ENCODE measurements at regions not wholly inside any gene's neighbourhood (a gene's known extent, or its start where the extent isn't known, plus 50 kb on each side); places are given as distances from the start of the nearest gene placed in this dataset.
"Not testable (repeated sequence)": the region's sequence is repeated elsewhere in the genome, so short reads cannot be mapped to it uniquely, and the experiment has no call there.

DNA sequence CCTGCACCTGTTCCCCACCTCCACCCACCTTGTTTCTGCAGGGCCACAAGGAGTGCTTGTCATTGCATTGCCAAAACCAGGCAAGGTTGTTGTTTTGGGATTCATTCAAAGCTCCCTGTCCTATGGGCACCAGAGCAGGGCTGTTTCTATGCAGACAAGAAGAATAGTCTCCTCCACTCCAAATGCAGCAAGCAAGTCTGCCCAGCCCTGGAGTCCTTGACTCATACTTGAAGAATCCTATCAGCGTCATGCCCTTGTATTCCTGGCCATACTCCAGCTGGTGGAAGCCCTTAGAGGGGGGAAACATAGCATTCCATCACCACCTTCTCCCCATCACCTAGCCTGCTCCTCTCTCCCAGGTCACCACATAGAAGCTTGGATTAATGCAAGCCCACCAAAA, 145.3 kb upstream of the ECI2 start:
- peak; percentile 61 for DNase-seq (ENCODE audit: extremely low read depth, low read depth, low spot score)

GRCh38 chr6:4280031-4280430, 144.7 kb upstream of the ECI2 start:
- no peak for DNase-seq (ENCODE audit: extremely low read depth, low read depth, low spot score)

DNA sequence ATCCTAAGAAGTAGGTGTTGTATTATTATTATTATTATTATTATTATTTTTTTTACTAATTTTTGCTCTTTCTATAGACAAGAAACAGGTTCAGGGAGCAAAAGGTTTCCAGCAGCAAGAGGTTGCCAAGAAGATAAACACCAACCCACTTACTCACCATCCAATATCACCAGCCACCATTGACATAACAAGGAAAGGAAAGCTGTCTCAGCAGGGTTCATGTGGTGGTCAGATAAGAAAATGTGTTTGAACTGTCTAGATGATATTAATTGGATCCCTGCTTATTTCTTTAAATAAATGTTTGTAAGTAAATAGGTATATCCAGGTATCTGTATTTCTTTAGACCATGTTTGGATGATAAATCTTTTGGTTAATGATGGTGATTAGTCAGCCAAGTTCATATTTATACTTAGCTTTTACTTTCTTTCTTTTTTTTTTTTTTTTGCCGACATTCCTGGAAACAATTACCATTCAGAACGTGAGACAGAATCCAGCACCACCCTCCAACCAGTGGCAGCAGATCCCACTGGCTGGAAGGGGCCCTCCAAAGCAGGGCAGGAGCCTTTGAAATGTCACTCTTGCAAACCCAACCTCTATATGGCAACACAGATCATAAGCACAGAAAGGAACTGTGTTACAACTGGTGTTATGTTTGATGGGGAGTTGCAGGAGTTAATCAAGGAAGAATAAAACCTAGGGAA, 139.2 kb upstream of the ECI2 start:
- peak; percentile 62 for DNase-seq (ENCODE audit: extremely low read depth, low read depth, low spot score)

DNA sequence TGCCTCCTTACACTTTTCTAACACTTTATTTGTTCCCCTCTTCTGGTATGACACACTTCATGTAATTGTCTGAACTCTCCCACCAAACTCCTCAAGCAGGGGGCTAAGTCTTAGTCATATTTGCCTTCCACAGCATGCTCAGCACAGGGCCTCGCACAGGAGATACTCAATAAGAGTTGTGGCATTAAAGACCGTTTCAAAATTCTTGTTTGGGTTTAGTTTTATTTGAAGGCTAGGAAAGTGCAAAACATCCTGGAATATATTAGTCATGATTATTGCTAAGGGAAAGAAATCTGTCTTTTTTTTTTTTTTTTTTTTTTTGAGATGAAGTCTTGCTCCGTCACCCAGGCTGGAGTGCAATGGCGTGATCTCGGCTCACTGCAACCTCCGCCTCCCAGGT, 137.6 kb upstream of the ECI2 start:
- no peak for DNase-seq (ENCODE audit: extremely low read depth, low read depth, low spot score)

- DNase-seq (ENCODE audit: extremely low read depth, low read depth, low spot score): no peak
Measured at GRCh38 chr6:4271761-4272470, 136.5 kb upstream of the ECI2 start.

DNA sequence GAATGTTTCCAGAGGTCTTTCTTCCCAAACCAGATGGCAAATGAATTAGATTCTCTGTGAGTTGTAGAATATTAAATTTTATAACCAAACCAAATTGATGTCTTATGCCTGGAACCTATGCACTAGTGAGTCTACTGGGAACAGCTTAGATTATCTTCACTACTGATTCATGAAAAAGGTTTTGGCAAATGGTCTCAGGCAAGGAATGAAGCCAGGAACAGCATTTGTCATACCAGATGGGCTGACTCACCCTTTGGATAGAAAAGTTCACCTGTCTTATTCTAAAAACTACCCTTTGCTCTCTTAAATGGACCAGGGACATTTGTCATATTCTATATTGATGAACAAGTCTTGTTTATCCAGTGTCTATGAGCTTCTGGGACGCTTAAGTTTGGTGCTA, 135.4 kb upstream of the ECI2 start:
- DNase-seq (ENCODE audit: extremely low read depth, low read depth, low spot score): no peak

DNA sequence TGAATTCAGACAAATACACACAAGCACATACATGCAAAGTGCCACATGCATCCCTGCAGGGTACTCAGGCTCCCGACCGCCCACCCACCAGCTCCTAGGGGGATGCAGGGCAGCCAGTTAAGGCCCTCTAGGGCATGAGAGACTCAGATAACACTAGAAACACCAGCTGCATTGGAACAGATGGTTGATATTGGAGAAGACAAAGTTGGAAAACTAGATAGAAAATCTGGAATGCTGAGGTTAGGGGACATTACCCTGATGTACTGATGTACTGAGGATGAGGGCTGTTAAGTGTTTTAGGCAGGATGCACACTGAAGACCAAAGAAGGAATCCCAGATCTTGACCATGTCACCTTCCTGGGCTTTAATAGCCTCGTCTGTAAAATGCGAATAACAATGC, 134.6 kb upstream of the ECI2 start:
- no peak for DNase-seq (ENCODE audit: extremely low read depth, low read depth, low spot score)

GRCh38 chr6:4268171-4268570, 132.8 kb upstream of the ECI2 start:
- DNase-seq (ENCODE audit: extremely low read depth, low read depth, low spot score): no peak

DNA sequence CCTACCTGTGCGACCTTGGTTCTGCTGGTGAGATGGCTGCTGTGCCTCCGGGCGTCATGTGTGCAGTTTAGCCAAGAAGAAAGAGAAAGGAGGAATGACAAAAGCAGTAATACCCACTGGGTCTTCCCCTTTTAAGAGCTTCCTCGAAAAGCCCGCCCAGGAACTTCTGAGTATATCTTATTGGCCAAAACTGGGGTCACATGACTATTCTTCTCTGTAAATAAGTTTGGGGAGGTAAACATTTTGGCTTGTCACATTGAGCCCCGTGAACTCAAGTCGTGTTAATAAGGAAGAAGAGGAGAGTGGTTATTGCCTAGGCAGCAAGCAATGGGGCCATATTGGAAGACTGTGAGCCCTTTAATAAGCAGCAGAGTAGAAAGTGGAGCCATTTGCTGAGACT, 130.4 kb upstream of the ECI2 start:
- no peak for DNase-seq (ENCODE audit: extremely low read depth, low read depth, low spot score)

- no peak for DNase-seq (ENCODE audit: extremely low read depth, low read depth, low spot score)
Measured at GRCh38 chr6:4264601-4265000, 129.2 kb upstream of the ECI2 start.

GRCh38 chr6:4264081-4264480, 128.7 kb upstream of the ECI2 start:
- no peak for DNase-seq (ENCODE audit: extremely low read depth, low read depth, low spot score)

DNA sequence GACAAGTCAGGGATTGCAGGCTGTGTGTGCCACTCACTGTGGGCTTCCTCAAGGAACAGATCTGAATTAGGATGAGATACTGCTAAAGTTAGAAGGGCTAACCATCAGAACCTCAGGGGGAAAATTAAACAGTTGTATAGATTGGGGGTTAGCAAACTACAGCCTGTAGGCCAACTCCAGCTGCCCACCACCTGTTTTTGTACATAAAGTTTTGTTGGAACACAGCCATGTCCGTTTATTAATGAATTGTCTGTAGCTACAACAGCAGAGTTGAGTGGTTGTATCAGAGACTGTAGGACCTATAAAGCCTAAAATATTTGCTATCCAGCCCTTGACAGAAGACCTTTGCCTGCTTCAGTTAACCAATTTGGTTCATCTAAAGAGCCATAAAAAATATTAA, 127.2 kb upstream of the ECI2 start:
- no peak for DNase-seq (ENCODE audit: extremely low read depth, low read depth, low spot score)

DNA sequence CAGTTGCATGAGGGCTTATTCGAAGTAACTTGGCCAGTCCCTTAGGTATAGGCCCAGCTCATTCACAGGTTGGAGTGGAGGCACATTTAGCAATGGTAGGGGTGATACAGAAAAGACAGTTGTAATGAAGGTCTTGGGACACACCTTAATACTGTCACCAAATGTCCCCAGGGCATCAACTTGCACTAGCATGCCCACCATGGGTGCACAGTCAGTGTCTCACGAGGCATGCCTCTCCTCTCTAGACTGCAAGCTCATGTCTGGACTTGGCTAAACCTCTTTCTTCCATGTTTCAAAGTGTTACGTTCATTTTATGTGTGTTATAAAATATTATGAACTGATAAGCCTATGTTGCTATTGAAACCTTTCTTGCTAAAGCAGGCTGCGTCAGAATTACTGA, 124.0 kb upstream of the ECI2 start:
- DNase-seq (ENCODE audit: extremely low read depth, low read depth, low spot score): no peak

- DNase-seq (ENCODE audit: extremely low read depth, low read depth, low spot score): no peak
Measured at GRCh38 chr6:4258733-4259132, 123.4 kb upstream of the ECI2 start.

DNA sequence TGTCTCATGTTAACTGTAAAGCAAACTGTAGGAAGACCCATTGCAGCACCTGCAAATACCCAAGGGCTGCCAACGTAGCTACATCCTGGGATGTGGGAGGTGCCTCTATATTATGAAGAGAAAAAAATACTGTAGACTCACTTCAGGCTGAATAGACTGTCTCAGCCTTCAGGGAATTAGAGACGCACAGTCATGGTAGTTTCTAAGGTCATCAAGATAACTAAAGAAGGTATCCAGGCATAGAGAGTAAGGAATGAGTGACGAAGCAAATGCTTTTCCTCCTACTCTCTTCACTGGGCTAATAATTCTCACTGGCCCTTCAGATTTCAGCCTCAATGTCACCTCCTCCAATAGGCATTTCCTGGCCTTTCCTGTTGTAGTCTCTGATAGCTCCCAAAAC, 121.6 kb upstream of the ECI2 start:
- DNase-seq (ENCODE audit: extremely low read depth, low read depth, low spot score): no peak

DNA sequence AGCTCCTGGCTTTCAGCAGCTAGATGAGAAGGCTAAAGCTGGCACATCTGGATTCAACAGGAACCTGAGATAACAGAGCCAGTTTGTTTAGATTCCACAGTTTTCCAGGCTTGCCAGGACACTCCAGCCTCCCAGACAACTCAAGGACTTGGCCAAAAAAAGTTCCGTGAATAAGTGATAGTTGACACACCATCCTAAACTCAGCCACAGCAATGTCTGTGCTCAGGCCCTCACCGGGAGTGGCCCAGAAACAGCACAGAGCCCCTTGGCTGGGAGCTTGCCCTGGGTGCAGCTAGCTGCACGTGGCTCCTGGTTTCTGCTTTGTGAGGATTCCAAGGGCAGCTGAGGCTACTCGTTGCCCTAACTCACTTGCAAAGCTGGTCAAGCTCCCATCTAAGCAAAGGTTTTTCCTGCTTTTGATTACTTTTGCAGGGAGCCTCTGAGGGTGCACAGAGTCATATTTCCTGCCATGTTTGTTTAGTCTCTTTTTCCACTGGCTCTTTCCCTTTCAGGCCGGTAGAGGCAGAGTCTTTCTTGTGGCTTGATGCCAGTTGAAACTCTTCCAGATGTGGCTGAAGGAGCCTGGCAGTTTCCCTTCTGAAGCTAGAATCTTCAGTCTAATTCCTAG, 118.3 kb upstream of the ECI2 start:
- DNase-seq (ENCODE audit: extremely low read depth, low read depth, low spot score): peak; percentile 73

DNA sequence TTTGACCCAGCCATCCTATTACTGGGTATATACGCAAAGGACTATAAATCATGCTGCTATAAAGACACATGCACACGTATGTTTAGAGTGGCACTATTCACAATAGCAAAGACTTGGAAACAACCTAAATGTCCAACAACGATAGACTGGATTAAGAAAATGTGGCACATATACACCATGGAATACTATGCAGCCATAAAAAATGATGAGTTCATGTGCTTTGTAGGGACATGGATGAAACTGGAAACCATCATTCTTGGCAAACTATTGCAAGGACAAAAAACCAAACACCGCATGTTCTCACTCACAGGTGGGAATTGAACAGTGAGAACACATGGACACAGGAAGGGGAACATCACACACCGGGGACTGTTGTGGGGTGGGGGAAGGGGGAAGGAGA, 117.1 kb upstream of the ECI2 start:
- DNase-seq (ENCODE audit: extremely low read depth, low read depth, low spot score): not testable (repeated sequence)

GRCh38 chr6:4250645-4251044, 115.3 kb upstream of the ECI2 start:
- DNase-seq (ENCODE audit: extremely low read depth, low read depth, low spot score): no peak

GRCh38 chr6:4243832-4244231, 108.5 kb upstream of the ECI2 start:
- DNase-seq (ENCODE audit: extremely low read depth, low read depth, low spot score): not testable (repeated sequence)

- no peak for DNase-seq (ENCODE audit: extremely low read depth, low read depth, low spot score)
Measured at GRCh38 chr6:4243237-4243636, 107.9 kb upstream of the ECI2 start.

DNA sequence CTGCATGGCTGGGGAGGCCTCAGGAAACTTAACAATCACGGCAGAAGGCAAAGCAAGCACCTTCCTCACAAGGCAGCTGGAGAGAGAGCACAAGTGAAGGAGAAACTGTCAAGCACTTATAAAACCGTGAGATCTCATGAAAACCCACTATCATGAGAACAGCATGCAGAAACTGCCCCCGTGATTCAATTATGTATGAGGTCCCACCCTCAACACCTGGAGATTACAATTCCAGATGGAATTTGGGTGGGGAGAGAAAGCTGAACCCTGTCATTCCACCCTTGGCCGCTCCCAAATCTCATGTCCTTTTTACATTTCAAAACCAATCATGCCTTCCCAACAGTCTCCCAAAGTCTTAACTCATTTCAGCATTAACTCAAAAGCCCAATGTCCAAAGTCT, 107.2 kb upstream of the ECI2 start:
- no peak for DNase-seq (ENCODE audit: extremely low read depth, low read depth, low spot score)

GRCh38 chr6:4240148-4240547, 104.8 kb upstream of the ECI2 start:
- no peak for DNase-seq (ENCODE audit: extremely low read depth, low read depth, low spot score)

Measured in glomerular endothelial cell (primary cell).